Body of pancreas (tissue), 4 donors: ENCODE measurements at regions not wholly inside any gene's neighbourhood (a gene's known extent, or its start where the extent isn't known, plus 50 kb on each side); places are given as distances from the start of the nearest gene placed in this dataset.
"Not testable (repeated sequence)": the region's sequence is repeated elsewhere in the genome, so short reads cannot be mapped to it uniquely, and the experiment has no call there.

Experiments used
- POLR2A ChIP-seq, 3 donors: fragments of 450-650 bp; IDR thresholded peaks; one replicate each; pipeline ENCODE4 v1.6.1; 2016; ENCODE audit warnings: antibody characterized with exemption in 3 of 3, mild to moderate bottlenecking in 2 of 3
- TF ChIP-seq, protein P1 (sequence below), 7 experiments: fragments of 450-650 bp in 4 of 7; fragments of 200-600 bp in 3 of 7; sonication (generic) in 3 of 7; IDR thresholded peaks; one replicate each; pipeline ENCODE4 v1.5.1; 2016 to 2019; ENCODE audit warnings: antibody characterized with exemption in 7 of 7

DNA sequence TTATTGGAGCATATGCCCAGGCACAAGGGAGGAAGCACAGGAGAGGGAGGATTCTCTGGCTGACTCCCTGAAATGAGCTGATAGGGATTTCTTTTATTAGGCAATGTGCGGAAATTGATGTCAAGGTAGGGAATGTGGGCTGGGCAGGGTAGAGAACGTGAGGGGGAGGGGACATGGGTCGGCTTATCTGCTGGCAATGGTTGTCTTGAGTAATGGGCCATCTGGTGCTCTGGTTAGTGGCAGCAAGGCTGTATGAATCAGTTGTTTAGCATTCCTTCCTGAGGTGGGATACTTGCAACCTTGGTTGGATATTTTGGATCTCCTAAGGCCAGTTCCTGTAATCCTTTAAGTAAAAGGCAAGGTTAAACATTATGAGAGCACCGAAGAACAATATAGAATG lies 80.5 kb upstream of the ADORA2B start:
- TF ChIP-seq, protein P1, sequence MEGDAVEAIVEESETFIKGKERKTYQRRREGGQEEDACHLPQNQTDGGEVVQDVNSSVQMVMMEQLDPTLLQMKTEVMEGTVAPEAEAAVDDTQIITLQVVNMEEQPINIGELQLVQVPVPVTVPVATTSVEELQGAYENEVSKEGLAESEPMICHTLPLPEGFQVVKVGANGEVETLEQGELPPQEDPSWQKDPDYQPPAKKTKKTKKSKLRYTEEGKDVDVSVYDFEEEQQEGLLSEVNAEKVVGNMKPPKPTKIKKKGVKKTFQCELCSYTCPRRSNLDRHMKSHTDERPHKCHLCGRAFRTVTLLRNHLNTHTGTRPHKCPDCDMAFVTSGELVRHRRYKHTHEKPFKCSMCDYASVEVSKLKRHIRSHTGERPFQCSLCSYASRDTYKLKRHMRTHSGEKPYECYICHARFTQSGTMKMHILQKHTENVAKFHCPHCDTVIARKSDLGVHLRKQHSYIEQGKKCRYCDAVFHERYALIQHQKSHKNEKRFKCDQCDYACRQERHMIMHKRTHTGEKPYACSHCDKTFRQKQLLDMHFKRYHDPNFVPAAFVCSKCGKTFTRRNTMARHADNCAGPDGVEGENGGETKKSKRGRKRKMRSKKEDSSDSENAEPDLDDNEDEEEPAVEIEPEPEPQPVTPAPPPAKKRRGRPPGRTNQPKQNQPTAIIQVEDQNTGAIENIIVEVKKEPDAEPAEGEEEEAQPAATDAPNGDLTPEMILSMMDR (IDR thresholded peaks at IDR 0.05) = not testable (repeated sequence)
- not testable (repeated sequence) for TF ChIP-seq POLR2A (IDR thresholded peaks at IDR 0.05)
